ENCODE measurements at regions not wholly inside any gene's neighbourhood (a gene's known extent, or its start where the extent isn't known, plus 50 kb on each side); places are given as distances from the start of the nearest gene placed in this dataset.

- TF ChIP-seq POLR2A (IDR thresholded peaks at IDR 0.05; ENCODE audit: extremely low read depth, insufficient read length) (no peak), MAX (IDR thresholded peaks at IDR 0.05; ENCODE audit: low read depth, low read length) (no peak)
- TF ChIP-seq, protein P1, sequence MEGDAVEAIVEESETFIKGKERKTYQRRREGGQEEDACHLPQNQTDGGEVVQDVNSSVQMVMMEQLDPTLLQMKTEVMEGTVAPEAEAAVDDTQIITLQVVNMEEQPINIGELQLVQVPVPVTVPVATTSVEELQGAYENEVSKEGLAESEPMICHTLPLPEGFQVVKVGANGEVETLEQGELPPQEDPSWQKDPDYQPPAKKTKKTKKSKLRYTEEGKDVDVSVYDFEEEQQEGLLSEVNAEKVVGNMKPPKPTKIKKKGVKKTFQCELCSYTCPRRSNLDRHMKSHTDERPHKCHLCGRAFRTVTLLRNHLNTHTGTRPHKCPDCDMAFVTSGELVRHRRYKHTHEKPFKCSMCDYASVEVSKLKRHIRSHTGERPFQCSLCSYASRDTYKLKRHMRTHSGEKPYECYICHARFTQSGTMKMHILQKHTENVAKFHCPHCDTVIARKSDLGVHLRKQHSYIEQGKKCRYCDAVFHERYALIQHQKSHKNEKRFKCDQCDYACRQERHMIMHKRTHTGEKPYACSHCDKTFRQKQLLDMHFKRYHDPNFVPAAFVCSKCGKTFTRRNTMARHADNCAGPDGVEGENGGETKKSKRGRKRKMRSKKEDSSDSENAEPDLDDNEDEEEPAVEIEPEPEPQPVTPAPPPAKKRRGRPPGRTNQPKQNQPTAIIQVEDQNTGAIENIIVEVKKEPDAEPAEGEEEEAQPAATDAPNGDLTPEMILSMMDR (IDR thresholded peaks at IDR 0.05; ENCODE audit: low read depth, low read length), result no peak
Observed at GRCh38 chr3:83770664-83771402, 1188.0 kb upstream of the CADM2 start.

Data from NB4 (cell line).